ENCODE measurements at regions not wholly inside any gene's neighbourhood (a gene's known extent, or its start where the extent isn't known, plus 50 kb on each side); places are given as distances from the start of the nearest gene placed in this dataset.
A peak's percentile ranks its signal among the peaks of the same experiment; 100 is the strongest.

- no peak for DNase-seq
- Histone ChIP-seq H3K27me3 (no peaks in the 10 kb centered on the region), H3K27ac (no peak overlapping the region), H3K9me3 (peaks cover 0 to 28% of the 10 kb centered on the region in 2 donors), H3K4me1 (no peaks in the 10 kb centered on the region), H3K4me3 (no peak overlapping the region), H3K36me3 (no peaks in the 10 kb centered on the region)
- intact Hi-C loops (cut with DNase I), result no loop called here
- TF ChIP-seq CTCF (IDR thresholded peaks at IDR 0.05), result no peak
- no peak for ATAC-seq
These were observed 565.2 kb upstream of the STXBP6 start for GRCh38 chr14:25615174-25615573.

DNA sequence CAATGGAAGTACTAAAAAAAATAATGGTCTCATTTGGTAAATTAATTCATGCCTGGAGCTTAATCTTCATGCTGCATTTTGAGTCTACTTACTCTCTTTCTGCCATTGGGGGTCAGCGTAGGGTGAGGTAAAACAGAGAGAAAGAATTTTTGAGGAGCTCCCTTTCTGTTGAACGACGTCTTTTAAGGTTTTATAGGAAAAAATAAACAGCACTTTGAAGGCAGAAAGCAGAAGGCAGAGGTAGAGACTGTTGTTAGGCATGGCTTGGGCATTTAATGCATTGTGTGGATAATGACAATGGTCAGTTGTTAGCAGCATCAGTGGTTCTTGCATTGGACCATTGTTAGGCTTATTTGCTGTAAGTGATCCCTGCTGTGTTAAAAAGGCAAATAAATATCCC is 557.2 kb upstream of the STXBP6 start:
- no peak overlapping the region for H3K4me3 ChIP-seq
- intact Hi-C loops (cut with DNase I), result no loop called here
- no peak overlapping the region for H3K27ac ChIP-seq
- ATAC-seq, result no peak
- H3K9me3 ChIP-seq, result no peaks in the 10 kb centered on the region
- H3K4me1 ChIP-seq, result no peaks in the 10 kb centered on the region
- DNase-seq, result peak in 2 of 4 donors; percentile 3 to 5
- H3K27me3 ChIP-seq, result no peaks in the 10 kb centered on the region
- H3K36me3 ChIP-seq, result no peaks in the 10 kb centered on the region
- TF ChIP-seq CTCF (IDR thresholded peaks at IDR 0.05), result no peak

DNA sequence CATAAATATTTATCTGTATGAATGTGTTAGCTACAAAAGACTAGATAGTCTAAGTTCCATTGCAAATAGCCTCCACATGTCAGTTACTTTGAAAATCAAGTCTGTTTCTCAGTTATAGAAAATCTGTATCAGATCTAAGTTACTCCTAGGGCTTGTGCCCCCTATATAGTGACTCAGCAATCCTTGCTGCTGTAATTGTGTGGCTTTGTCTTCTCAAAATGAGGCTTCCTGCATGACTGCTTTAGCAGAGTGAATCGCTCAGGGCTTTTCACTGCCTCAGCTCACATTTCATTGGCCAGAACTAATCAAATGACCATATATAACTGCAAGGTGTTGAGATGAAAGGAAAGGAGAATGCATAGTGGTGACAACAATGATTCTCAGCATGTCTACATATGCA is 552.2 kb upstream of the STXBP6 start:
- H3K4me3 ChIP-seq, result no peak overlapping the region
- DNase-seq (no peak), ATAC-seq (no peak)
- H3K4me1 ChIP-seq, result no peaks in the 10 kb centered on the region
- H3K9me3 ChIP-seq, result peaks cover 0 to 10% of the 10 kb centered on the region in 2 donors
- no peak for TF ChIP-seq CTCF (IDR thresholded peaks at IDR 0.05)
- no peaks in the 10 kb centered on the region for H3K36me3 ChIP-seq
- H3K27ac ChIP-seq, result no peak overlapping the region
- intact Hi-C loops (cut with DNase I), result no loop called here
- no peaks in the 10 kb centered on the region for H3K27me3 ChIP-seq

DNA sequence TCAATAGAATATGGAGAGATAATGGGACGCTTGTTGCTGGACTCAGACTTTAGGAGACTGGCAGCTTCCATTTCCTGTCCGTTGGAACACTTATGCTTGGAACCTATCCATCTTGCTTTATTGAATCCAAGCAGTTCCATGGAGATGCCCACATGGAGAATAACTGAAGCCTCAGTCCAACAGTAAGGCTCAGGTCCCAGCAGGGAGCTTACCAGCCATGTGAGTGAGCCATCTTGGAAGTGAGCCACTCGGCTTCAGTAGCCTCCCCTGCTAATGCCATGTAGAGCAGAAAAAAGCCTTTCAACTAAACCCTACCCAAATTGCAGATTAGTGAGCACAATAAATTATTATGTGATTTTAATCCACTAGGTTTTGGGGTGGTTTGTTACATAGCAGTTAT is 538.8 kb upstream of the STXBP6 start:
- H3K27me3 ChIP-seq, result no peaks in the 10 kb centered on the region
- H3K36me3 ChIP-seq, result no peaks in the 10 kb centered on the region
- H3K9me3 ChIP-seq, result peaks cover 0 to 15% of the 10 kb centered on the region in 2 donors
- no peak for ATAC-seq
- H3K4me3 ChIP-seq, result no peak overlapping the region
- intact Hi-C loops (cut with DNase I), result no loop called here
- no peak for TF ChIP-seq CTCF (IDR thresholded peaks at IDR 0.05)
- H3K4me1 ChIP-seq, result no peaks in the 10 kb centered on the region
- no peak for DNase-seq
- no peak overlapping the region for H3K27ac ChIP-seq

GRCh38 chr14:25574628-25575325 is 524.8 kb upstream of the STXBP6 start:
- intact Hi-C loops (cut with DNase I), result no loop called here
- Histone ChIP-seq H3K27me3 (no peaks in the 10 kb centered on the region), H3K9me3 (peaks cover 0 to 4% of the 10 kb centered on the region in 2 donors), H3K36me3 (no peaks in the 10 kb centered on the region), H3K4me1 (no peaks in the 10 kb centered on the region), H3K27ac (no peak overlapping the region), H3K4me3 (no peak overlapping the region)
- no peak for TF ChIP-seq CTCF (IDR thresholded peaks at IDR 0.05)
- DNase-seq (no peak), ATAC-seq (no peak)

Data from left lung (tissue), 4 donors.